LNCAP (cell line): ENCODE measurements at regions not wholly inside any gene's neighbourhood (a gene's known extent, or its start where the extent isn't known, plus 50 kb on each side); places are given as distances from the start of the nearest gene placed in this dataset.

Experiments used
- TF ChIP-seq, protein P1 (sequence below): fragments of 450-650 bp; IDR thresholded peaks from 2 replicates; pipeline ENCODE4 v1.5.1; 2017; ENCODE audit warnings: mild to moderate bottlenecking

DNA sequence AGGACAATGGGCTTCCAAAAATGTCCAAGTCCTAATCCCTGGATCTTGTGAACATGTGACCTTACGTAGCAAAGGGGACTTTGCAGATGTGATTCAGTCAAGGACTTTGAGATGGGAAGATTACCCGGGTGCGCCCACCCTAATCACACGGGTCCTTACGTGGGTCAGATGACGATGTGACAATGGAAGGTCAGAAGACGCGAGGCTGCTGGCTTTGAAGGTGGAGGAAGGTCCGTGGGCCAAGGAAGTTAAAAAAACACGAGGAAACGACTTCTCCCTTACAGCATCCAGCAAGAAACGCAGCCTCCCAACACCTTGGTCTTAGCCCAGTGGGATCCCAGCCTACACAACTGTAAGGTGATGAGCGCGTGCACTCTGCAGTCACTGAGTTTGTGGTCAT, 860.1 kb downstream of the TBC1D22A start:
- TF ChIP-seq, protein P1, sequence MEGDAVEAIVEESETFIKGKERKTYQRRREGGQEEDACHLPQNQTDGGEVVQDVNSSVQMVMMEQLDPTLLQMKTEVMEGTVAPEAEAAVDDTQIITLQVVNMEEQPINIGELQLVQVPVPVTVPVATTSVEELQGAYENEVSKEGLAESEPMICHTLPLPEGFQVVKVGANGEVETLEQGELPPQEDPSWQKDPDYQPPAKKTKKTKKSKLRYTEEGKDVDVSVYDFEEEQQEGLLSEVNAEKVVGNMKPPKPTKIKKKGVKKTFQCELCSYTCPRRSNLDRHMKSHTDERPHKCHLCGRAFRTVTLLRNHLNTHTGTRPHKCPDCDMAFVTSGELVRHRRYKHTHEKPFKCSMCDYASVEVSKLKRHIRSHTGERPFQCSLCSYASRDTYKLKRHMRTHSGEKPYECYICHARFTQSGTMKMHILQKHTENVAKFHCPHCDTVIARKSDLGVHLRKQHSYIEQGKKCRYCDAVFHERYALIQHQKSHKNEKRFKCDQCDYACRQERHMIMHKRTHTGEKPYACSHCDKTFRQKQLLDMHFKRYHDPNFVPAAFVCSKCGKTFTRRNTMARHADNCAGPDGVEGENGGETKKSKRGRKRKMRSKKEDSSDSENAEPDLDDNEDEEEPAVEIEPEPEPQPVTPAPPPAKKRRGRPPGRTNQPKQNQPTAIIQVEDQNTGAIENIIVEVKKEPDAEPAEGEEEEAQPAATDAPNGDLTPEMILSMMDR = no peak

DNA sequence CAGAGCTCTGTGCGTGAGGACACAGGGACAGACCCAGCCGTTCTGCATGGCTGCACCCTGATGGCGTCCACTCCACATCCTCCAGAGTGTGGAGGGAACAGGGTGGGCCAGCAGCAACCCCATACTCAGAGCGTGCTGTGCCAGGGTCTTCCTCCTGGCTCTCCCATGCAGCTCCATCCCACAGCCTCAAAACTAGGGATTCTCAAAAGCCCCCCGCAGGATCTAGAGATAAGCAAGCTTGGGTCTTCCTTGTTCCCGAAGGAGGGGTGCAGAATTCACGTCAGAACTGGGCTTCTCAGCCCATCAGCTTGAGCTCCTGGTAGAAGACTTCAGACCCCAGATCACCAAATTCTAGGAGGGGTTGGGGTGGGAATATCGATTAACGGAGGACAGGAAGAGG, 858.8 kb downstream of the TBC1D22A start:
- TF ChIP-seq, protein P1 = no peak

DNA sequence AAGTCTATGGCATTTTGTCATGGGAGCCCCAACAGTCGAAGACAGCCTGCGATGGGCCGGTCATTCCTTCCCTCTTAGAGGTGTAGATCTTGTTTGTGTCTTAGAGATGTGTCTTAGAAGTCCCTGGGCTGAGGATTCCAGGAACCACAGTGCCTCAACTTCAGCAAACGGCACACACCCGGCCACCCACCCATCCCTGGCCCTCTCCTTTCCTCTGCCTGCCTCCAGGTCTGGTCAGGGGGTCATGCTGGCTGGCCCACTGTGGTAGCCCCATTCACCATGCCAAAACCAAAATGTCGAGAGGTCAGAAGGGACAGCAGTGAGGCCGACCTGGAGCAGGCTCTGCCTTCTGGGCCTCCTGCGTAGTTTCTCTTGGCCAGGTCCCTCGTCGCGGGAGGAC, 857.9 kb downstream of the TBC1D22A start:
- TF ChIP-seq, protein P1 = no peak

DNA sequence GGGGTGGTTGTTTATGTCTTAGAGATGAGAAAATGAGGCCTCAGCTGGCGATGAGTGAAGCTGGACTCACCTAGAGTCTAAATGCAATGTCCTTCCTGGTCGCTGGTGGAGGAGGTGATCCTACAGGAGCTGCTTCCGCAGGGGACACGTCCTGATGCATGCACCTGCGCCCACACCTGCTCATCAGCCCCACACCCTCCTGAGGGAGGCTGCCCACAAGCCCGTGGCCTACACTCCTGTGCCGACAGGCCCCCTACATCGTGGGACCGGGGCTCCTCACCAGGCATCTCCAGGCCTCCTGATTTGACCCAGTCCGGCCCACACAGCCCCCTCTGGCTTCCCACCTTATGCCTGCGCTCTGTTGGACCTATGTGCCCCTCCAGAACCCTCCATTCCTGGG, 857.2 kb downstream of the TBC1D22A start:
- TF ChIP-seq, protein P1 = no peak

DNA sequence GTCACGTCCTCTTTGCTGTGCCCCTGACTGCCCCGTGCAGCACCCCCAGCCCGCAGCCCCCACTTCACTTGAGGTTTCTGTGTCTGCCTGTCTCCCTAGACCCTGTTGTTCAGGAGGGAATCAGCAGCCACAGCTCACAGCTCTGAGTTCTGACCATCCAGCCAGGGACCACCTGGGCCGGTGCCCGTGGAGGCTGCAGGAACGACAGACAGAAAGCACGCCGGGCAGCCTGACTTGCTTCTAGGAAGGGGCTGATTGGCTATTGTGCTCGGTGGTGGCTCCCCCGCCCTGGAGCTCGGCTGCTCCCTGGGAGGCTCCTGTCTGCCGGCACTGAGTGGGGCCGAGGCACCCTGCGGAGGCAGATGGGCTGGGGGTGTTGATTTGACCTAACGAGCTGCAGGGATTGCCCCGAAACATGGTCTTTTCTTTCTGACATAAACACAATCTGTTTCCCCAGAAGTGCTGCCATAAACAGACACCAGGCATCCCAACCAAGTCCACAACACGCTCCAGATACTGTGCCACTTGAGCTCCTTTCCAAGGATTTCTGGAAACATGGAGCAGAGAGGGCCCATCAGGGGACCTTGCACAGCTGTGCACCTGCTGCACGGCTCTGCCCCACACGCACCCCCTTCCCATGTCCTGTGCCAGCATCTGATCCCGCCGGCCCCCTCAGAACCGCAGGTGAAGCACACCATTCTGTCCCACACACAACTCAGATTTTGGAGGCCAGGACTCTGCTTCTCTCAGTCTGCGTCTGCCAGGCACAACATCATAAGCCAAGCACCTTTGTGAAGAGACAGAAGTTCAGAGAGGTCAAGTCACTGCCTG, 855.9 kb downstream of the TBC1D22A start:
- TF ChIP-seq, protein P1 = no peak

DNA sequence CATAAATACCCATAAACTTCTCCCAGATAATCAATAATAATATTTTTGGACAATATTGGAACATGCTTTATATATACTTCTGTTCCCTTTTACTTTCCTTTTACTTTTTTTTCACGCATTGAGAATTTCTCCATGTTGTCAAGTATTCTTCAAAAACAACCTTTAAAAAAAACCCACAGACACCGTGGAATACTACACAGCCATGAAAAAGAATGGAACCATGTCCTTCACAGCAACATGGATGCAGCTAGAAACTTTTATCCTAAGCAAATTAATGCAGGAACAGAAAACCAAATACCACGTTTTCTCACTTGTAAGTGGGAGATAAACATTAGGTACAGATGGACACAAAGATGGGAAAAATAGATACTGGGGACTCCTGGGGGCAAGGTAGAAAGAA, 854.7 kb downstream of the TBC1D22A start:
- TF ChIP-seq, protein P1 = no peak

DNA sequence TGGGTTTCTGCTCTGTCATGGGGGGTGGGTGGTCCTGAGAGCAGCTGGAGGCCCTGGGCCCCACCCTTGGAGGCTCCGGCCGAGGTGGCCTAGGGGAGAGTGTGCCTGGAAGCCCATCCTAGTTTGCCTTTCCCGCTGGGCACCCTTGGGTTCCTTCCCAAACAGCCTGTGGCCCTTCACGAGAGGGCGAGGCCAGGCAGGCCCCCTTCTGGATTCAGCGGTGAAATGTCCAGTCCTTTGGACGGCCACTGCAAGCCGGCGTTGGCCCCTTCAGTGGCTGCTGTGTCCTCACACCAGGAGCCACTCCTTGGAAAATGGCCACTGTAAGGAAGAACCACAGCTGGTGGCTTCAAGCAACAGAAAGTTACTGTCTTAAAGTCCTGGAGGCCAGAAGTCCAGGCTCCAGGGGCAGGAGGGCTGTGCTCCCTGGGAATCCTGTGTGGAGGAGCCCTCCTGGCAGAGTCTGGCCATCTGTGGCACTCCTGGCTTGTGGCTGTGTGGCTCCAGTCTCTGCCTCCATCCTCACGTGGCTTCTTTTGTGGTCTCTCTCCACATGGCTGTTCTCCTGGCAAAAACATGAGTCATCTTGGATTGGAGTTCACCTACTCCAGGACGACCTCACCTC, 854.1 kb downstream of the TBC1D22A start:
- TF ChIP-seq, protein P1 = no peak
